ENCODE measurements at regions not wholly inside any gene's neighbourhood (a gene's known extent, or its start where the extent isn't known, plus 50 kb on each side); places are given as distances from the start of the nearest gene placed in this dataset.

GRCh38 chr11:130749216-130749615 is 167.1 kb downstream of the SNX19 start:
- no peak for DNase-seq

- no peak for DNase-seq
These were observed 155.7 kb downstream of the SNX19 start for GRCh38 chr11:130760515-130761125.

- peak; percentile 40 for DNase-seq
These were observed 154.6 kb downstream of the SNX19 start for GRCh38 chr11:130761560-130762220.

GRCh38 chr11:130762638-130763037 is 153.6 kb downstream of the SNX19 start:
- DNase-seq, result no peak

- peak; percentile 70 for DNase-seq
These were observed 152.9 kb downstream of the SNX19 start for GRCh38 chr11:130763087-130763980.

- DNase-seq, result no peak
These were observed 150.9 kb downstream of the SNX19 start for GRCh38 chr11:130765406-130765805.

GRCh38 chr11:130765951-130766649 is 150.2 kb downstream of the SNX19 start:
- DNase-seq, result peak; percentile 79

GRCh38 chr11:130766650-130767565 is 149.4 kb downstream of the SNX19 start:
- no peak for DNase-seq

GRCh38 chr11:130769782-130770535 is 146.3 kb downstream of the SNX19 start:
- DNase-seq, result no peak

- peak; percentile 59 for DNase-seq
These were observed 144.6 kb downstream of the SNX19 start for GRCh38 chr11:130771708-130772107.

GRCh38 chr11:130772266-130773227 is 143.7 kb downstream of the SNX19 start:
- DNase-seq, result peak; percentile 95

- no peak for DNase-seq
These were observed 142.9 kb downstream of the SNX19 start for GRCh38 chr11:130773244-130773820.

GRCh38 chr11:130774703-130775102 is 141.6 kb downstream of the SNX19 start:
- no peak for DNase-seq

GRCh38 chr11:130775306-130776060 is 140.8 kb downstream of the SNX19 start:
- DNase-seq, result peak; percentile 73

GRCh38 chr11:130776061-130776419 is 140.2 kb downstream of the SNX19 start:
- DNase-seq, result no peak

- no peak for DNase-seq
These were observed 138.3 kb downstream of the SNX19 start for GRCh38 chr11:130778026-130778425.

GRCh38 chr11:130778705-130779104 is 137.6 kb downstream of the SNX19 start:
- DNase-seq, result peak; percentile 53

- no peak for DNase-seq
These were observed 137.0 kb downstream of the SNX19 start for GRCh38 chr11:130779267-130779666.

GRCh38 chr11:130779943-130780342 is 136.3 kb downstream of the SNX19 start:
- no peak for DNase-seq

All from fibroblast of skin of right biceps (primary cell).